Endothelial cell of umbilical vein (primary cell): ENCODE measurements at regions not wholly inside any gene's neighbourhood (a gene's known extent, or its start where the extent isn't known, plus 50 kb on each side); places are given as distances from the start of the nearest gene placed in this dataset.

Experiments
- BruUV-seq: library from RNA; stranded (reverse); fragments of 400-500 nt; replicated peaks from 2 replicates; lab custom pipeline; 2021; lab: Mats Ljungman, UMichigan
- CTCF ChIA-PET: fragments of 300-600, 350-600 bp; sonication (Branson Sonifier 250); formaldehyde crosslinking; loops from one replicate; lab custom pipeline; 2021; ENCODE audit warnings: antibody characterized with exemption, inconsistent platforms; lab: Charles Lee
- POLR2A ChIA-PET: fragments of 300-600, 350-600 bp; sonication (Branson Sonifier 250); formaldehyde crosslinking; loops from one replicate; lab custom pipeline; 2021; ENCODE audit warnings: antibody characterized with exemption, inconsistent platforms; lab: Charles Lee
- DNase-seq: peaks from one replicate; pipeline ENCODE4 v3.0.0-alpha.2; 2011; ENCODE audit warnings: low read depth, low spot score
- FAIRE-seq: peaks from 2 replicates; lab custom pipeline; 2011; peaks lifted over from hg19 to GRCh38; lab: Jason Lieb, UNC
- H2AFZ ChIP-seq: 2 replicates; pipeline ENCODE4 v1.6.0; 2012; ENCODE audit warnings: low read depth, low read length, control low read depth, inconsistent platforms
- H3K27ac ChIP-seq: 2 replicates; pipeline ENCODE4 v1.5.1; 2011; ENCODE audit warnings: low read depth, mild to moderate bottlenecking, control low read depth, low read length, moderate library complexity; ENCODE audit not compliant: insufficient read depth
- H3K27me3 ChIP-seq, 2 experiments: 2 replicates each; pipeline versions ENCODE4 v1.6.0 to v1.6.1; 2011; ENCODE audit warnings: low read length in 2 of 2, mixed read lengths in 1 of 2; ENCODE audit not compliant: control insufficient read depth in 2 of 2, insufficient read depth in 2 of 2
- H3K36me3 ChIP-seq, 2 experiments: 2 replicates in 1 of 2; 3 replicates in 1 of 2; pipeline ENCODE4 v1.5.1; 2011; ENCODE audit warnings: low read length in 2 of 2, mild to moderate bottlenecking in 1 of 2, moderate library complexity in 1 of 2; ENCODE audit not compliant: control insufficient read depth in 2 of 2, insufficient read depth in 2 of 2; ENCODE audit errors: extremely low read depth in 1 of 2
- H3K4me1 ChIP-seq: 3 replicates; pipeline ENCODE4 v1.5.1; 2011; ENCODE audit warnings: mild to moderate bottlenecking, low read length; ENCODE audit not compliant: control insufficient read depth, insufficient read depth; ENCODE audit errors: extremely low read depth
- H3K4me2 ChIP-seq: 2 replicates; pipeline ENCODE4 v1.6.1; 2011; ENCODE audit warnings: low read length, control low read depth, mixed read lengths; ENCODE audit not compliant: insufficient read depth
- H3K4me3 ChIP-seq, 3 experiments: fragments of 200-600 bp in 1 of 3; sonication (generic), shearing (Covaris generic) in 1 of 3; replicated peaks in 1 of 3; 2 replicates each; pipeline ENCODE4 v1.5.1; 2011 to 2016; ENCODE audit warnings: control low read depth in 3 of 3, low read length in 3 of 3, mild to moderate bottlenecking in 2 of 3, inconsistent platforms in 1 of 3, low read depth in 1 of 3, moderate library complexity in 1 of 3; ENCODE audit not compliant: insufficient read depth in 1 of 3
- H3K79me2 ChIP-seq: 2 replicates; pipeline ENCODE4 v1.6.0; 2012; ENCODE audit warnings: low read length, inconsistent platforms; ENCODE audit not compliant: control insufficient read depth, insufficient read depth
- H3K9ac ChIP-seq: replicated peaks from 2 replicates; pipeline ENCODE3; 2011; ENCODE audit warnings: low read length, control low read depth; ENCODE audit not compliant: insufficient read depth; ENCODE audit errors: extremely low read depth
- H3K9me1 ChIP-seq: replicated peaks from 3 replicates; pipeline ENCODE4 v1.6.0; 2011; ENCODE audit warnings: mild to moderate bottlenecking, low read length; ENCODE audit not compliant: control insufficient read depth, insufficient read depth; ENCODE audit errors: extremely low read depth
- H3K9me3 ChIP-seq: replicated peaks from 2 replicates; pipeline ENCODE4 v1.5.1; 2012; ENCODE audit warnings: low read length, inconsistent platforms; ENCODE audit not compliant: control insufficient read depth, insufficient read depth
- H4K20me1 ChIP-seq: replicated peaks from 2 replicates; pipeline ENCODE3; 2011; ENCODE audit warnings: mild to moderate bottlenecking, low read length; ENCODE audit not compliant: control insufficient read depth, insufficient read depth; ENCODE audit errors: extremely low read depth
- CTCF ChIP-seq, 2 donors: IDR thresholded peaks; 1 replicate in 1 of 2; 2 replicates in 1 of 2; pipeline ENCODE4 v1.5.1; 2011; ENCODE audit warnings: low read length in 2 of 2, mild to moderate bottlenecking in 2 of 2, moderate library complexity in 2 of 2, control low read depth in 1 of 2, inconsistent platforms in 1 of 2, low read depth in 1 of 2; ENCODE audit not compliant: insufficient read depth in 1 of 2; ENCODE audit errors: extremely low read depth in 1 of 2
- EZH2 ChIP-seq: IDR thresholded peaks from 2 replicates; pipeline ENCODE4 v1.6.1; 2012; ENCODE audit warnings: borderline replicate concordance, low read depth, mild to moderate bottlenecking, moderate library complexity, low read length, inconsistent platforms; ENCODE audit not compliant: severe bottlenecking
- FOS ChIP-seq: IDR thresholded peaks from 2 replicates; pipeline ENCODE4 v1.6.1; 2011; ENCODE audit warnings: mild to moderate bottlenecking, low read length, moderate library complexity, borderline replicate concordance; ENCODE audit not compliant: insufficient read depth
- GATA2 ChIP-seq: IDR thresholded peaks from 2 replicates; pipeline ENCODE4 v1.7.0; 2011; ENCODE audit warnings: low read depth, mild to moderate bottlenecking, moderate library complexity, mixed read lengths, low read length; ENCODE audit not compliant: insufficient read length, insufficient read depth
- JUN ChIP-seq: IDR thresholded peaks from 2 replicates; pipeline ENCODE4 v1.6.1; 2011; ENCODE audit warnings: borderline replicate concordance, low read depth; ENCODE audit not compliant: insufficient read length, insufficient read depth
- MYC ChIP-seq: IDR thresholded peaks from one replicate; pipeline ENCODE4 v1.6.1; 2011; ENCODE audit warnings: mild to moderate bottlenecking, low read depth, low read length
- POLR2AphosphoS5 ChIP-seq: IDR thresholded peaks from 2 replicates; pipeline ENCODE4 v1.6.1; 2012; ENCODE audit warnings: low read depth, mild to moderate bottlenecking, control low read depth, low read length, moderate library complexity; ENCODE audit not compliant: insufficient read depth
- dilution Hi-C: fragments of 300-500 bp; cut with MboI; formaldehyde crosslinking; loops from one replicate; pipeline ENCODE4 v1.15.0; 2019; ENCODE audit warnings: low sequenced_read_pairs; ENCODE audit not compliant: extremely low pct_ligation_motif_present
- intact Hi-C: fragments of 100-400 bp; cut with micrococcal nuclease; formaldehyde crosslinking; loops from one replicate; pipeline ENCODE4 v1.10.0; 2022
- TF ChIP-seq, protein P1 (sequence below): IDR thresholded peaks from 2 replicates; pipeline ENCODE4 v1.6.1; 2011; ENCODE audit not compliant: insufficient read depth, insufficient read length

DNA sequence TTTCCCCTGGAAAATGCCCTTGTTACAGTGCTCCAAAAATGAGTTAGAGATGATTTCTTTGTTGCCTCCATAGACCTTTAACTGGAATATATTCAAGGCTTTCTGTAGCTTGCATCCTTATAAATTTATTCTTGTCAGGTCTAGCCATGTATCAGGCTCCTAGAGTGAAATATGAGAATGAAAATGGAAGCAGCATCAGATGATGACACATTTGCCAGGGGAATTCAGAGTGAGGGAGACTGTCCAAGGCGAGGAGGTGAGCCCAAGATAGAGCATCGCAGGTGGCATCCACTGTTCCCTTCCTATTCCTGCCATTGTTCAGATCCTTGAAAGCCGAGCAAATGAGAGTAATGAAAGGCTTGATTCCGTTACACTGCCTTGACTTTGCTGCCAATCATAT, 386.8 kb downstream of the SAMD5 start:
- TF ChIP-seq GATA2 (no peak), CTCF (IDR thresholded peaks at IDR 0.05; ENCODE audit: extremely low read depth in 1 of 2, insufficient read depth in 1 of 2, low read depth in 1 of 2, low read length in 2 of 2) (no peak), EZH2 (no peak), FOS (no peak), JUN (no peak), MYC (no peak), POLR2AphosphoS5 (no peak)
- TF ChIP-seq, protein P1, sequence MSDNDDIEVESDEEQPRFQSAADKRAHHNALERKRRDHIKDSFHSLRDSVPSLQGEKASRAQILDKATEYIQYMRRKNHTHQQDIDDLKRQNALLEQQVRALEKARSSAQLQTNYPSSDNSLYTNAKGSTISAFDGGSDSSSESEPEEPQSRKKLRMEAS = no peak
- Histone ChIP-seq H3K27me3 (no peaks in the 10 kb centered on the region), H3K27ac (no peak overlapping the region), H3K79me2 (no peaks in the 10 kb centered on the region), H3K4me2 (no peak overlapping the region), H3K9ac (no peak overlapping the region), H3K36me3 (no peaks in the 10 kb centered on the region), H2AFZ (no peak overlapping the region), H3K4me3 (no peak overlapping the region), H3K4me1 (no peaks in the 10 kb centered on the region), H3K9me1 (no peaks in the 10 kb centered on the region), H4K20me1 (no peaks in the 10 kb centered on the region), H3K9me3 (no peaks in the 10 kb centered on the region)
- POLR2A ChIA-PET = no interaction called here
- no TSS peak for BruUV-seq
- FAIRE-seq (no peak), DNase-seq (no peak)
- intact Hi-C loops = no loop called here
- dilution Hi-C loops = no loop called here
- CTCF ChIA-PET = no interaction called here
